Activated effector memory CD4-positive, alpha-beta T cell treated with anti-CD3 and anti-CD28 coated beads, Interleukin-2, amount 50 U/mL, for 16 hours (primary cell): ENCODE measurements at regions not wholly inside any gene's neighbourhood (a gene's known extent, or its start where the extent isn't known, plus 50 kb on each side); places are given as distances from the start of the nearest gene placed in this dataset.

Experiments
- DNase-seq: peaks from one replicate; pipeline ENCODE4 v3.0.0-alpha.2; 2020

GRCh38 chr2:128474036-128474955, 155.6 kb upstream of the HS6ST1 start:
- DNase-seq, result no peak

GRCh38 chr2:128474962-128475361, 156.3 kb upstream of the HS6ST1 start:
- no peak for DNase-seq

GRCh38 chr2:128475427-128476211, 157.0 kb upstream of the HS6ST1 start:
- no peak for DNase-seq

DNA sequence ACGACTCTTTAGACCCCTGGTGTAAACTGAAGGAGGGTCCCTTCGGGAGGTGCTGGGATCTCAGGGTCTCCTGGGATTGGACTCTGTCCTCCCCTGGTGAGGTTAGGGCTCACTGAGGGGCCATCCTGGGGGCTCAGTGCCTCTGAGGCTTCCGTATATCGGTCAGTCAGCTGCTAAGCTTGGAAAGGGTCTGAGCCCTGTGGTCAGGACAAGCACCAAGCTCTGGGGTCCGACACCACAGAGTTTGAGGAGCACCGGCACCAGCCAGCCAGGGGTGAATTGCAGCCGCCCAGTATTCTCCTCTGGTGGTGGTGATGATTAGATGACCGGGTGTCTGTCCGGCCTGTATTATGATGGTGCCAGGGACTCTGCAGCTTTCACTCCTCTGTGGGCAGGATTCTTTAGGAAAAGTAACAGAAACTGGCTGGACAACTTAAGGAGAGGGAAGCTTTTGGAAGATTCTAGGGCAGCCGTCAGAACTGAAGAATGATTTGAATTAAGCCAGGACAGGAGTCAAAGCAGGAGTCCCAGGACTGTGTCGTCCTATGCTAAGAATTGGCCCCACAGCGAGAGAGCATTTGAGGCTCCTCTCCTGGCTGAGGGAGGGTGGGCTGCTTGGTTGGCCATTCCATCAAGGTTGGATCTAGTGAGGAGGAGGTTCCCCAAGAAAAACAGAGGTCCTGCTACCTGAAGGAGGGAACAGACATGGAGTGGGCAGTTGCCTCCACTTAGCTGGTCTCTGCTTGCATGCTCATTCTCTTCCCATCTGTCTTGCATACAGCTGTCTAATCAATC, 158.6 kb upstream of the HS6ST1 start:
- no peak for DNase-seq

- DNase-seq, result no peak
Measured at GRCh38 chr2:128477891-128478290, 159.2 kb upstream of the HS6ST1 start.

- no peak for DNase-seq
Measured at GRCh38 chr2:128485761-128486639, 167.3 kb upstream of the HS6ST1 start.

DNA sequence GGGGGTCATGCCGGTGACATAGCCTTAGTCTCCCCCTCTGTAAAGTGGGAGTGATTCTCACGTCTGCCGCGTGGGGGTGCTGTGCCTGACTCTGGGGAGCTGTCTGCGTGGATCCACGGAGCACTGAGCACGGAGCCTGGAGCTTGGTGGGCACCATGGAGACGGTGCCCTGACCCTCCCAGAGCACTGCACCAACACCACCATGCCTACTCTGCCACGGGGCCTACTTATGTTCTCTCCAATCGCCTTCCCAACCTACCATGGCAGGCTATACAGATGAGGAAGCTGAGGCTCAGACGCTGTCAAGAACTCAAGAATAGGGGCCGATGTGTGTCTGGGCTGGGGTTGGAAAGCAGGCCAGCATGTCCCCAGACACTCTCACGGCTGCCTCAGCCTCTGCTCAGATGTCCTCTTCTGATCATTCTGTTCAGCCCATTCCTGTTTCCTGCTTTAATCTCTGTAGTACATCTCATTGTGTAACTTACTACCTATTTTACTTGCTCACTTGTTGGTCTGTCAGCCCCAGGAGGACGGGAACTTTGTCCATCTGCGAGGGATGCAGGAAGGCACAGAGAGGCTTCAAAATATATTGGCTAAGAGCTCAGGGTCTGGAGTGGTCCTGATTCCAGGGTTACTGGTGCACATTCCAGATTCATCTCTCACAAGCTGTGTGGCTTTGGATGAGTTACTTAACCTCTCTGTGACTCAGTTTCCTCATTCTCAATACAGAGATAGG, 168.1 kb upstream of the HS6ST1 start:
- DNase-seq, result no peak

GRCh38 chr2:128487650-128488387, 169.2 kb upstream of the HS6ST1 start:
- DNase-seq, result no peak

DNA sequence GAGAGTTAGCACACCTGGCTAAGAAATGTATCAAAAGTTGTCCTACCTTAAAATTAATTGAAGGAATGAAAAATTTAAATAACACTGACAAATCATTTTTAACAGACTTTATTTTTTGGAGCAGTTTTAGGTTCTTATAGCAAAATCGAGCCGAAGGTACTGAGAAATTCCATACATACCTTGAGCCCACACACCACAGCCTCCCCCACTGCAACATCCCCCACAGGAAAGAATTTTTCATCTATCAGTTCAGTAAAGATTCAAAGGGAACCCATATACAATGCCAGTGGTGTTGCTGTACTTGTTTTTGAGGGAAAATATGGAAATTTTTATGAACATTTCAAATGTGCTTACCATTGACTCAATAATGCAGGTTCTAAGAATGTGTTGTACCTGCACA, 169.8 kb upstream of the HS6ST1 start:
- DNase-seq, result no peak

GRCh38 chr2:128489526-128490273, 171.0 kb upstream of the HS6ST1 start:
- DNase-seq, result peak; percentile 19

- no peak for DNase-seq
Measured at GRCh38 chr2:128490321-128490720, 171.7 kb upstream of the HS6ST1 start.

- DNase-seq, result peak; percentile 43
Measured at GRCh38 chr2:128490881-128491691, 172.4 kb upstream of the HS6ST1 start.

GRCh38 chr2:128491692-128492244, 173.1 kb upstream of the HS6ST1 start:
- no peak for DNase-seq

DNA sequence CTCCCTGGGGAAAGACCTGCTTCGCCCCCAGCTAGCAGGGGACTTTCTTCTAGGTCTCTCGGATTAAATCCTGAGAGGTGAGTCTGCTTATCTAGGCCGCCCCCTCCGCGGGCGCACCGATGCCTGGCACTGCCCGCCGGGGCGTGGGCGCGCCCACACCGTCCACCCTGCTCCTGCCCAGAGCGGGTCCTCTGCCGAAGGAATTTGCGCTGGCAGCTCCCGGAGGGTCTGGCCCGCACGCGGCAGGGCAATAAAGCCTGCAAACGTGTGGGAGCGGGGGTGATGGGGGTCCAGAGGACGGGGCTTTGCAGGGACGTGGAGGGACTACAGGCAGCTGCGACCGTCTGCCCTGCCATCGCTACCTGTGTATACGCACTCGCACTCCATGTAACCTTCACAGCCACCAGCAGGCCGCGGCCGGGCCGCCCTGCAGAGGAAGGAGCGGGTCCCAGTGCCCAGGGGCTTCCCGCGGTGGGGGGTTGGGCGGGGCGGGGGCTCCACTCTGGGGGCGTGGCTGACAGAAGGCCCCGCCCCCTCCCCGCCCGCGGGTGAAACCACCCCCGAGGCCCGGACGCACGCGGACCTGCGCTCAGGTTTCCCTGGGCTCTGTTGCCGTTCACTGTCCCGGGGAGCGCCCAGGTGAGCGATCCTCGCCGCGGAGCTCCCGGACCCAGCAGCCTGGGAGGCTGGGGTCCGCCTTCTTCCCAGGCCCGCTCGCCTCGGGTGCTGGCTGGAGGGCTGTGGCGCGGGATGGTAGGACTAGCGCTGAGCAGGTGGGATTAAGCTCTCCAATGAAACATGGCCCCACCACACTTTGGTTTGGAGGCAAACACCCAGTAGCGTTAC, 174.5 kb upstream of the HS6ST1 start:
- peak; percentile 59 for DNase-seq

DNA sequence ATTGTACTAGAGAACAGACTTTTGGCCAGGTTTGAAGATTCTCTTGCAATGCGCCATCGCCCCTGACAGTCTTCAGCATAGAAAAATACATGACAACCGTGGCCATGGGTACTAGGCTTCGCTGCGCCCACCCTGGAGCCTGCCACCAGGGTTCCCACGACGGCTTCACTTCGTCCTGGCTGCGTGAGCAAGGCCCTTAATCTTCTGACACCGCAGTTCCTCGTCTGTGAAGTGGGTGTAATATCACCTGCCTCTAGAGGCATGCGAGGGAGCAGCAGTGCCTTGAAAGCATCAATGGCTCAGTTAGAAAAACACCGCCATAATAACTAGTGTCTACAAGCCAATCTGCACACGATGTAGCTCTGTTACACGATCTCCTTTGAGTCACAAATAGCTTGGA, 175.2 kb upstream of the HS6ST1 start:
- DNase-seq, result peak; percentile 6

DNA sequence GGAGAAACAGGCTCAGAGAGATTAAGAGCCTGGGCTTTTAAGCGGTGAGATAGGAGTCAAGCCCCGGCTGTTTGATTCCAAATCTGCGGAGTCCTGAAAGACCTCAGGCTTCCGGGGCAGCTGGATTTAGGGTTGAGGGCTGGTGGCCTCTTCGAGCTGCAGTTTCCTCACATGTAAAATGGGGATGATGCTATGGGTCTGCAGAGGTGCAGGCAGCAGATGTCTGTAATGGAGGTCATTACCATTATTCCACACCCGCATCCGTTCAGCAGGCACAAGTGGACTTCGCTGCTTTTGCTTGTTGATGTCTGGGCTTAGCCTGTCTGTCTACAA, 175.6 kb upstream of the HS6ST1 start:
- DNase-seq, result peak; percentile 27

GRCh38 chr2:128494640-128495321, 176.1 kb upstream of the HS6ST1 start:
- peak; percentile 53 for DNase-seq
